NCI-H774 (cell line): ENCODE measurements at regions not wholly inside any gene's neighbourhood (a gene's known extent, or its start where the extent isn't known, plus 50 kb on each side); places are given as distances from the start of the nearest gene placed in this dataset.

Source experiments
- DNase-seq: peaks from one replicate; lab custom pipeline; 2025; lab: John Stamatoyannopoulos, UW

DNA sequence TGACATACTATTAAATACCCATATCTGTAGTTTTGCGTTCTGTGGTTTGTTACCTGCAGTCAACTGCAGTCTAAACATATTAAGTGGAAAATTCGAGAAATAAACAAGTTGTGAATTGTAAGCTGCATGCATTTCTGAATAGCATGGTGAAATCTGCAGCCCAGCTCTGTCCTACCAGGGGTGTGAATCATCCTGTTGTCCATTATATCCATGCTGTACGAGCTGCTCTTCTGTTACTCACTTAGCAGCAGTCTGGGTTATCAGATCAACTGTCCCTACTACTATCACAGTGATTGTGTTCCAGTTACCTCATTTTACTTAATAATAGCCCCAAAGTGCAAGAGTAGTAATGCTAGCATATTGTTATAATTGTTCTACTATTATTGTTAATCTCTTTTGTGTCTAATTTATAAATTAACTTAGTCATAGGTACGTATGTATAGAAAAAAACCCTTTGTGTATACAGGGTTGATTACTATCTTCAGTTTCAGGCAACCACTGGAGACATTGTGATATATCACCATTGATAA lies 173.7 kb upstream of the FAT4 start:
- DNase-seq, result no peak

DNA sequence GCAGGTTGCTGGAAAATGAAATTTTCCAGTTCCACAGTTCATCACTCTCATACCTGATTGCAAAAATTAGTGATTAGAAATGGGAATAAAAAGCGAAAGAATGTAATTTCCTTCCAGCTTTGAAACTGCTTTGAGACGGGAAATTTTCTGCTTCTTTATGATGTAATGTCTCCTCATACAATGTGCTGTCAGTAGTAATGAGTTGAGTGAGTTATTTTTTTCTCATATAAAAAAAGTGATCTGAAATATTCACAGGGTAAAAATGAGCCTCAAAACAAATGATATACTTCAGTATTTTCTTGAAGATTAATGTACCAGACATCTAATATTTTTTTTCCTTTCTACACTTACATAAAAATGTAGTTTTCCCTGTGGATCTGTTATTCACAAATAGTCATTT lies 179.1 kb upstream of the FAT4 start:
- no peak for DNase-seq

DNA sequence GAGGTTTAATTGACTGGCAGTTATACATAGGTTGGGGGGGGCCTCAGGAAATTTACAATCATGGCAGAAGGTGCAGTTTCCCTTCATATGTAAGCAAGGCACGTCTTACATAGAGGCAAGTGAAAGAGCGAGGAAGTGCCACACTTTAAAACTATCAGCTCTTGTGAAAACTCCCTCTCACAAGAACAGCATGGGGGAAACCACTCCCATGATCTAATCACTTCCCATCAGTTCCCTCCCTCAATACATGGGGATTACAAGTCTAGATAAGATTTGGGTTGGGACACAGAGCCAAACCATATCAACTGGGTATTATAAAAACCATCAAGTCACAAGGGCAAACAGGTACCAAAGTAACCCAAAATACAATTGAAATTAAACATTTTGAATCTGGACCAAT lies 182.0 kb upstream of the FAT4 start:
- no peak for DNase-seq

- DNase-seq, result no peak
These were observed 182.7 kb upstream of the FAT4 start for GRCh38 chr4:125131891-125132680.

GRCh38 chr4:125125276-125125675 lies 189.5 kb upstream of the FAT4 start:
- DNase-seq, result no peak

DNA sequence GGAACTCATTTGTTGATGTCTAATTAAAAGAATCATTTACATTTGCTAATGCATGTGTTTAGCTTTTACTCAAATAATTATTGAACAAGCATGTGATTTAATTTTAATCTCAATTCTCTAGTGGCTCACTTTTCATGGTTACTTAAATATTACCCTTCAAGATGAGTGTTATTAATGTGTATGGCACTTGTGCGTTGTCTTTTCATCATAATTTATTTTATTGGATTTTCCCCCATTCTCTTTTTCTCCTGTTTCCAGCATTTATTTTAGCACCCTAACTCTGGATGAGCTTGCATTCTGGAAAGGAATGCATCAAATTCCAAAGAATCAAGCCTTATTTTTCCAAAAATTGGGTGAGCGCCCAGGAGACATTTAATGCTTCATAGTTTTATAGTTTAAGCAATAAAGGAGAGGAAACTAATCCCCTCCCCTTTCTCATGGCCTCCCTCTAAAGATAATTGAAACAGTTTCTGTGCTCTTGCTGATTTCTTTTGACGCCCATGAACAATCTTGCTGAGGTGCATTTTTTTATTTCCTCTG lies 191.1 kb upstream of the FAT4 start:
- DNase-seq, result no peak

DNA sequence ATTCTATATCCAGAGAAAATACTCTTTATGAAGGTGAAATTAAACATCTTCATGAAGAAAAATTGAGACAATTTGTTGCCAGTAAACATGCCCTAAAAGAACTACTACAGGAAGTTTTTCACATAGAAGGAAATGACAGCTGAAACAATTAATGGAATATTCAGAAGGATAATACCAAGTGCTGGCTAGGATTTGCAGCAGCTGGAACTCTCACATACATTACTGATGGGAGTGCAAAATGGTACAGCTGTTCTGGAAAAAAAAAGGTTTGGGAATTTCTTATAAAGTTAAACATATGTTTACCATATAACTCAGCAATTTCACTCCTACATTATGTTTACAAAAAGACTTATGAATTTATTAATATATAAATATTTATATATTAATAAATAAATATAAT lies 193.2 kb upstream of the FAT4 start:
- DNase-seq, result no peak

DNA sequence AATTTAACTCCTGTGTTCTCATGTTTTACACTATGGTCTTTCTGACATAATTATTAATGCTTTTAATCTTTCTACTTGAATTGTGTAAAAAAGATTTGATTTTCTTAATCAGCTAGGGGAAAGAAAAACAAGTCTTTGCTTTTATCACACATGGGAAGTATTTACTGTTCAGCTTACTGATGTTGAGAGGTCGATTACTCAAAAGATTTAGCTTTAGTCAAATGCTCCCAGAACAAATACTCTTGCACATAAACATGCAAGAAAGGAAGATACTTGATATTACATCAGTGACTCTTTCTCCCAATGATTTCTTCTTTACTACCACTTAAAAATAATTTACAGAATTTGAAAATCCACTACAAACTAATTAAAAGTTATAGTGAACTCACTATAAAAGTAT lies 198.3 kb upstream of the FAT4 start:
- no peak for DNase-seq

DNA sequence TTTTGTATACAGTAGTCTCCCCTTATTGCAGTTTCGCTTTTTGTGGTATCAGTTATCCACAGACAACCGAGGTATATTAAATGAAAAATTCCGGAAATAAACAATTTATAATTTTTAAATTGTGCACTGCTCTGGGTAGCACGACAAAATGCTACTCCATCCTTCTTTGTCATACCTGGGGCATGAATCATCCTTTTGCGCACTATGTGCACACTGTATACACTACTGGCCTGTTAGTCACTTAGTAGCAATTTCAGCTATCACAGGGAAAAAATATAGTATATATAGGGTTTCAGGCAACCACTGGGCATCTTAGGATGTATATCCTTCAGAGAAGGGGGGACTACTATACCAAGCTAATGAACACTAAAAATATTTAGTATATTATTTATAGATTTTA lies 198.8 kb upstream of the FAT4 start:
- no peak for DNase-seq

DNA sequence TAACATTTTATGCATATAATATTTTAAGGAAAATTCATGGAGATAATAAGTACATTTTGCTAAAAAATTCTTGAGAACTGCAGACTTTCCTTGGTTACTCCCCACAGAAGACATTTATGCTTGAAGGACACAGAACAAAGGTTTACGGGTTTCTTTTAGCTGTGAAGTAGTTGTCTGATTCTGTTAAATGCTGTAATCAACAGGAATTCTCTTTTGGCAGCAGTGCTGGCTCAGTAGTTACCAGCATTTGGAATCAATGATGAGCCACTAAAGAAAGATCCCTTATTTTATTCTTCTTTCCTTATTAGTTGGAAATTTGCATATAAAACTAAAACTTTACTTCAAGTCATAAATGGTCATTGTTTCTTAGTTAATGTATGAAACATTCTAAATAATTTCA lies 199.3 kb upstream of the FAT4 start:
- DNase-seq, result no peak

- DNase-seq, result no peak
These were observed 202.2 kb upstream of the FAT4 start for GRCh38 chr4:125112536-125112935.

- DNase-seq, result no peak
These were observed 203.4 kb upstream of the FAT4 start for GRCh38 chr4:125111323-125111722.

GRCh38 chr4:125105561-125105960 lies 209.2 kb upstream of the FAT4 start:
- no peak for DNase-seq

GRCh38 chr4:125104616-125105015 lies 210.1 kb upstream of the FAT4 start:
- DNase-seq, result no peak

- no peak for DNase-seq
These were observed 213.0 kb upstream of the FAT4 start for GRCh38 chr4:125101719-125102118.

GRCh38 chr4:125097729-125098128 lies 217.0 kb upstream of the FAT4 start:
- DNase-seq, result no peak

- no peak for DNase-seq
These were observed 218.1 kb upstream of the FAT4 start for GRCh38 chr4:125096662-125097061.

DNA sequence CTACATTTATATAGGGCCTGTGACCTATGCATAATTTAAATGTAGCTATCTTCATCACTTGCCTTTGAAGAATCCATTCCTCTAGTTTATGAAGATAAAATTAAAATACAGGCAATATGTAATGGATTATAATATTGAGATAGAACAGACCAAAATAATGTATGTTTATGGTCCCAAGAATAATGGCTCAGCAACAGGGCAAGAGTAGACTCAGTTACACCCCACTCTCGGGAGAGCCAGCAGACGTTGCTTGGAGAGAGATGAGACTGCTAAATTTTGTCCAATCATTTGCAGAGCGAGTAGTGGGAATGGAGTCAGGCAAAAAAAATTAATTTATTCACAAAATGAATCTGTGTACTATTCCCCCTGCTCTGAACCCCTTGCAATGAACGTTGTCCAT lies 223.2 kb upstream of the FAT4 start:
- DNase-seq, result no peak

GRCh38 chr4:125091101-125091500 lies 223.7 kb upstream of the FAT4 start:
- DNase-seq, result no peak

DNA sequence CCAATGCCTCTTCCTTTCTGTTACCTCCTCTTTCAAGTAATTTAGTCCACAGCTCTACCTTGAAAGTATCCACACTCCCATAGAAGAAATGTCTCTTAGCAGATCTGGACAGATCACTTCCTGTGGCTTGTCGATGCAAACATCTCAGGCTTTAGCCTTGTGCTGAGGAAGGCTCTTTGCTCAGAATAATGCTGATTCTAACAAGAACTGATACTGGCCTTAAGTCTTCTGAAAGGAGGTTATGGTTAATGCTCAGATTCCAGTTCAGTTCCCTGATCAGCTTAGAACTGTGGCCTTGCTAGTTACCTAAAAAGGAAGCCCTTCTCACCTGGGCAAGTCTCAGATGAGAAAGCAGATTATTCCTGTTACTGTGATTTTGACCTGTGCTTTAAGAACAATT lies 230.1 kb upstream of the FAT4 start:
- no peak for DNase-seq

GRCh38 chr4:125082729-125083417 lies 231.9 kb upstream of the FAT4 start:
- DNase-seq, result no peak

GRCh38 chr4:125072269-125072668 lies 242.5 kb upstream of the FAT4 start:
- no peak for DNase-seq

GRCh38 chr4:125070861-125071260 lies 243.9 kb upstream of the FAT4 start:
- no peak for DNase-seq
